ENCODE measurements at regions not wholly inside any gene's neighbourhood (a gene's known extent, or its start where the extent isn't known, plus 50 kb on each side); places are given as distances from the start of the nearest gene placed in this dataset.
"Not testable (repeated sequence)": the region's sequence is repeated elsewhere in the genome, so short reads cannot be mapped to it uniquely, and the experiment has no call there.

- intact Hi-C loops (cut with DNase I), result no loop called here
- Histone ChIP-seq H3K27ac (no peak overlapping the region), H3K27me3 (ENCODE audit: insufficient read depth in 3 of 3, low read length in 2 of 3) (no peaks in the 10 kb centered on the region)
These were observed 1326.4 kb downstream of the BRD1 start for GRCh38 chr22:48501231-48501750.

DNA sequence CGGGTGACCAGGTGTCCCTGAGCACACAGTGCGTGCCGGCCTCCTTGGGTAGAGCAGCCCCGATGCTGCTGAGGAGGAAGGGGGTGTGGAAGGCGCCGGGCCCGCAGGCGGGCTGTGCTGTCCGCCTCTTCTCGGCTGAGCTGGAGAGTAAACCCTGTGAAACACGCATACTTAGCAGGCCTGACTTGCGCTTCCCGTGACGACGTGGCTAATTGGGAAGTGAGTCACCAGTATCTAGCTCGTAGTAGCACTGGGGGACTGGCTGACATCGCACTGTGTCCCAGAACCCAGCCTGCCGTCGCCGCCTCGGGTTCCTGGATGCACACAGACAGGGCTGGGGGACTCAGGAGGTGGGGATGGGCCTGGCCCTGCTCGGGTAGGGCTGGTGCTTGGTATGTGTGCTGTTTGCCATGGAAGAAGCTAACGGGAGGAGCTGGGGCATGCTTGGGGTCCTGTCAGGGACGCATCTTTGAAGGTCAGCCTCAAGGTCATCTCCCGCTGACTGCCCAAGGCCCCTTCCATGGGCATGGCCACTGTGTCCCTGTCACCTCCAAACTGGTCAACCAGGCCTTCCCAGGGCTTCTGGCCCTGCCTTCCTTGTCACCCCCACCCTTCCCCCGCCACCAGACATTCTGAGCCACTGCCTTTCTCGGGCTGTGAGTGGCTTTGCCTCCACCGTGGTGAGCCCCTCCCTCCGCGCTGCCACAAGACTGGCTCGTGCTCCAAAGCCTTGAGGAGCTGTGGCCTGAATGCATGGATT lies 1327.0 kb downstream of the BRD1 start:
- WGBS, 3 donors, result 75 to 78% (median 77%) methylated on average over 28 to 31 of the region's 31 CpGs
- H3K4me3 ChIP-seq, result no peak overlapping the region
- ATAC-seq (no peak), DNase-seq (peak in 1 of 2 donors; percentile 34)
- no peaks in the 10 kb centered on the region for H3K36me3 ChIP-seq (ENCODE audit: insufficient read depth in 1 of 2, low read depth in 1 of 2)
- H3K27ac ChIP-seq, result no peak overlapping the region
- no peaks in the 10 kb centered on the region for H3K9me3 ChIP-seq
- H3K27me3 ChIP-seq (ENCODE audit: insufficient read depth in 3 of 3, low read length in 2 of 3), result no peaks in the 10 kb centered on the region
- no peaks in the 10 kb centered on the region for H3K4me1 ChIP-seq
- intact Hi-C loops (cut with DNase I), result no loop called here
- TF ChIP-seq CTCF (IDR thresholded peaks at IDR 0.05), result no peak

More at GRCh38 chr22:48501231-48501750, 1326.4 kb downstream of the BRD1 start:
- DNase-seq (peak in 1 of 2 donors; percentile 43), ATAC-seq (no peak)
- Histone ChIP-seq H3K4me3 (no peak overlapping the region), H3K4me1 (no peaks in the 10 kb centered on the region), H3K9me3 (no peaks in the 10 kb centered on the region), H3K36me3 (ENCODE audit: insufficient read depth in 1 of 2, low read depth in 1 of 2) (no peaks in the 10 kb centered on the region)
- WGBS, 3 donors, result 90 to 95% (median 93%) methylated on average over 21 of the region's 21 CpGs
- no peak for TF ChIP-seq CTCF (IDR thresholded peaks at IDR 0.05)

DNA sequence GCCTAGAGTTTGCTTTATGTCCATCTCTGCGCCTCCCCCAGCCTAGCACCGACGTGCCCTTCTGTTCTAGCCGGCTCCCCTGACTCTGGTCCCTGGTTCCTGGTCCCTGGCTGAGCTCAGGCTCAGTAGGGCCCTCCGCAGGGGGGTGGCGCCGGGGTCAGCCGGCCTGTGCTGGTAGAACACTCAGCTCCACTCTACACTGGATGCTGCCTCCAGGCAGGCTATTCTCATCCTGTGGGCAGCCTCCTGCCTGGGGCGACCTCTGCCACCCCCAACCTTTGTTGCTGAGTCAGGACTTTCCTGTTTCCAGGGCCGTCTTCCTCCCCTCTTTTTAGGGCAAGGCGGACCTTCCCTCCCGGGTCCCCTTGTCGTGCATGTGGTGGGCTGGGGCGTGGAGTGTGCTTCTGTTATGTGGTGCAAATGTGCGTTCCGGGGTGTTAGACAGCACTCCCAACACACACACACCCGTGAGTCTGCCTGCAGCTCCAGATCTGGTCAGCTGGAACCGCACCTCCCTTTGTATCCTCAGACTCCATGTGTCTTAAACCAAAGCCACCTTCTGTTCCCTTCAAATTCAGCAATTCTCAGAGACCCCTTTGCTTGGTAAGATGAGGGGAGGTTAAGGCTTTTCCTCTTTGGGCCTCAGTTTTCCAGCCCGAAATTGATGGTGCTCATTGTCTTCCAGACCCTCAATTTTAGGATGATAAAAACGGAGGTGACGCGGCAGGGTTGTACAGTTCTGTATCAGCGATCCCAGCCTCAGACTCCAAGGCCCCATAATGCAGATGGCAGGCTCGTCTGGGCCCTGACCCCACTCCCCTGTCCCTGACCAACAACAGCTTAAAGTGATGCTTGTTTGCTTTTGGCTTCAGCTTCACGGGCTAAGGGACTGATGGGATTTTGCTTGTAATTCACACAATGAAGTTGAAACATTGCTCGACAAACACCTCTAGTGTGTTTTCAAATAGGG lies 1327.9 kb downstream of the BRD1 start:
- intact Hi-C loops (cut with DNase I), result loop anchor here in 1 of 2 donors (10.0 kb wide), 1 partner anchor 1705 kb away; no protein-coding TSS in a partner anchor
- DNase-seq, result peak in 1 of 2 donors; percentile 7
- Histone ChIP-seq H3K4me3 (no peak overlapping the region), H3K36me3 (ENCODE audit: insufficient read depth in 1 of 2, low read depth in 1 of 2) (no peaks in the 10 kb centered on the region), H3K9me3 (no peaks in the 10 kb centered on the region), H3K27ac (no peak overlapping the region), H3K27me3 (ENCODE audit: insufficient read depth in 3 of 3, low read length in 2 of 3) (no peaks in the 10 kb centered on the region), H3K4me1 (no peaks in the 10 kb centered on the region)
- no peak for TF ChIP-seq CTCF (IDR thresholded peaks at IDR 0.05)
- WGBS, 3 donors, result 76 to 79% (median 76%) methylated on average over 26 of the region's 26 CpGs
- no peak for ATAC-seq

DNA sequence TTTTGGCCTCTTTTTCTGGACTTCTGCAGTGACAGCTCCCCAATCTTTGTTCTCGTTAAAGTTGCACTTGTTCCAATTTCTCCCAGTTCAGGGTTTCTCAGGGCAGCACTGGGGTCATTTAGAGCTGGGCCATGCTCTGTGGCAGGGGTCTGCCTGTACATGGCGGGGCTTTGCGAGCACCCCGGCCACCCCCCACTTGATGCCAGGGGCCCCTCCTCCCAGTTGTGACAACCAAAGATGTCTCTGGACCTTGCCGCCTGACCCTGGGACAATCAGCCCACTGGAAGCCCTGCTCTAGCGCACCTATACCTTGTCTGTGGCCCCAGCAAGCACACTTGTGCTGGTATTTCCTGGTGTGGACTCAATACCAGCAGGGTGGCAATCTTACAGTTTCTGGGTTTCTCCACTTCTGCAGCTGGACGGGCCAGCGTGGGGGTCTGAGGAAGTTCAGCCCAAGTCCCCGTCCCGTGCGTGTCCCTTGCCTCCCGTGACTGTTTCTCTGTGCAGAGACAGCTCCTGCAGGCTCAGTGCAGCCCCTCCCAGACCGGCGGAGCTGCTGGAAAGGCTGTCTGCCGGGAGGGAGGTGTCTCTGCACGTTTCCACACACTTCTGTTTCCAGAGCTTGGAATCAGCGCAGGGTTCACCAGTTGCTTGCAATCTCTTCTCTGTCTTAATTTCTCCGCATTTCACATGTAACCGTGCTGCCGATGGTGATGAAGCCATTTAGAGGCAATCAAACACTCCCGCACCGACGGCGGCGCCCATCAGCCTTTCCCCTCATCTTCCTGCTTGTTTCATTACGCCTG lies 1328.9 kb downstream of the BRD1 start:
- Histone ChIP-seq H3K4me1 (no peaks in the 10 kb centered on the region), H3K36me3 (ENCODE audit: insufficient read depth in 1 of 2, low read depth in 1 of 2) (no peaks in the 10 kb centered on the region), H3K27me3 (ENCODE audit: insufficient read depth in 3 of 3, low read length in 2 of 3) (peaks cover 0 to 4% (median 0%) of the 10 kb centered on the region in 3 donors), H3K9me3 (no peaks in the 10 kb centered on the region), H3K4me3 (no peak overlapping the region), H3K27ac (no peak overlapping the region)
- WGBS, 3 donors, result 53 to 56% (median 55%) methylated on average over 26 of the region's 26 CpGs
- intact Hi-C loops (cut with DNase I), result loop anchor here in 1 of 2 donors (10.0 kb wide), 1 partner anchor 1704 kb away; no protein-coding TSS in a partner anchor
- ATAC-seq (no peak), DNase-seq (peak in 1 of 2 donors; percentile 23)
- no peak for TF ChIP-seq CTCF (IDR thresholded peaks at IDR 0.05)

DNA sequence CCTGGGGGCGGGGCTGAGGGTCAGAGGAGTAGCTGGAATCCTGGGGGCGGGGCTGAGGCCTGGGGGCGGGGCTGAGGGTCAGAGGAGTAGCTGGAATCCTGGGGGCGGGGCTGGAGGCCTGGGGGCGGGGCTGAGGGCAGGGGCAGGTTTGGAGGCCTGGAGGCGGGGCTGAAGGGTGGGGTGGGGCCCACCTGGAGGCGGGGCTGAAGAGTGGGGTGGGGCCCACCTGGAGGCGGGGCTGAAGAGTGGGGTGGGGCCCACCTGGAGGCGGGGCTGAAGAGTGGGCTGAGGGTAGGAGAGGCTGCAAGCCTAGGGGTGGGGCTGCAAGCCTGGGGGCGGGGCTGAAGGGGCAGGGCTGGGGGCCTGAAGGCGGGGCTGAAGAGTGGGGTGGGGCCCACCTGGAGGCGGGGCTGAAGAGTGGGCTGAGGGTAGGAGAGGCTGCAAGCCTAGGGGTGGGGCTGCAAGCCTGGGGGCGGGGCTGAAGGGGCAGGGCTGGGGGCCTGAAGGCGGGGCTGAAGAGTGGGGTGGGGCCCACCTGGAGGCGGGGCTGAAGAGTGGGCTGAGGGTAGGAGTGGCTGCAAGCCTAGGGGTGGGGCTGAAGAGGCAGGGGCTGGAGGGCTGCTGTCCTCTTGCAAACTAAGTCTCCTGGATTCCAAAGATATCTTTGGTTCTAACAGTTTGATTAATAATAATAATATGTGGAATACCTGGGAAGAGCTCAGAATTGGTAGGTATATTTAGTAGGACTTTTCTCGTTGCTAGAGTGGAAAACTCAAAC lies 1329.7 kb downstream of the BRD1 start:
- ATAC-seq; H3K4me1 ChIP-seq; H3K27ac ChIP-seq; H3K4me3 ChIP-seq; H3K36me3 ChIP-seq (ENCODE audit: insufficient read depth in 1 of 2, low read depth in 1 of 2); H3K27me3 ChIP-seq (ENCODE audit: insufficient read depth in 3 of 3, low read length in 2 of 3); H3K9me3 ChIP-seq: not testable (repeated sequence)
- WGBS, 3 donors, result 82 to 92% (median 88%) methylated on average over 5 to 11 of the region's 16 CpGs
- peak; percentile 2 to 10 for DNase-seq
- intact Hi-C loops (cut with DNase I), result loop anchor here in 1 of 2 donors (10.0 kb wide), 1 partner anchor 1703 kb away; no protein-coding TSS in a partner anchor

Data from psoas muscle (tissue), 7 donors.